HEK293 (cell line): ENCODE measurements at regions not wholly inside any gene's neighbourhood (a gene's known extent, or its start where the extent isn't known, plus 50 kb on each side); places are given as distances from the start of the nearest gene placed in this dataset.

ENCODE experiments used
- CTCF ChIA-PET: fragments of 350-600 bp; formaldehyde crosslinking; extraction: SDS; loops from one replicate; lab custom pipeline; 2021; ENCODE audit warnings: antibody characterized with exemption; lab: Yijun Ruan, JAX
- POLR2A ChIA-PET: fragments of 300-600 bp; formaldehyde crosslinking; extraction: SDS; loops from one replicate; lab custom pipeline; 2020; ENCODE audit warnings: antibody characterized with exemption, inconsistent platforms; lab: Yijun Ruan, JAX
- H3K27ac ChIP-seq: fragments of 200-500 bp; sonication (Bioruptor generic); 2 replicates; pipeline ENCODE4 v1.5.1; 2014; ENCODE audit warnings: low read depth, low read length, control low read depth, inconsistent platforms; ENCODE audit errors: extremely low read depth
- H3K36me3 ChIP-seq, 2 experiments: fragments of 200-500 bp in 1 of 2; sonication (Bioruptor generic) in 1 of 2; 1 replicate in 1 of 2; 2 replicates in 1 of 2; pipeline ENCODE4 v1.5.1; 2014 to 2017; ENCODE audit warnings: inconsistent platforms in 2 of 2, low read length in 2 of 2; ENCODE audit not compliant: control insufficient read depth in 2 of 2, insufficient read depth in 1 of 2
- H3K4me1 ChIP-seq: fragments of 200-500 bp; sonication (Bioruptor generic); 2 replicates; pipeline ENCODE4 v1.5.1; 2014; ENCODE audit warnings: mild to moderate bottlenecking, low read length, inconsistent platforms; ENCODE audit not compliant: control insufficient read depth, insufficient read depth
- H3K4me3 ChIP-seq: 2 replicates; pipeline ENCODE4 v1.5.1; 2011; ENCODE audit warnings: low read depth, mild to moderate bottlenecking, control low read depth, low read length, moderate library complexity
- H3K9me3 ChIP-seq: fragments of 200-500 bp; sonication (Bioruptor generic); 2 replicates; pipeline ENCODE4 v1.5.1; 2014; ENCODE audit warnings: low read depth, low read length, inconsistent platforms; ENCODE audit not compliant: control insufficient read depth, insufficient read depth
- HOXA7 ChIP-seq: sonication (generic); formaldehyde crosslinking; IDR thresholded peaks from 2 replicates; pipeline ENCODE4 v1.8.1; 2022; ENCODE audit warnings: missing genetic modification reagents, borderline replicate concordance
- KLF1 ChIP-seq: fragments of 450-650 bp; formaldehyde crosslinking; IDR thresholded peaks from 2 replicates; pipeline ENCODE4 v1.5.1; 2016; ENCODE audit warnings: missing biosample characterization, missing genetic modification characterization
- OSR2 ChIP-seq: fragments of 450-650 bp; formaldehyde crosslinking; IDR thresholded peaks from 2 replicates; pipeline ENCODE4 v1.5.1; 2016; ENCODE audit warnings: missing biosample characterization, missing genetic modification characterization
- RBAK ChIP-seq: fragments of 450-650 bp; formaldehyde crosslinking; IDR thresholded peaks from 2 replicates; pipeline ENCODE4 v1.5.1; 2016; ENCODE audit warnings: missing biosample characterization, missing genetic modification characterization
- YY2 ChIP-seq: fragments of 450-650 bp; formaldehyde crosslinking; IDR thresholded peaks from 2 replicates; pipeline ENCODE4 v1.5.1; 2016; ENCODE audit warnings: missing biosample characterization, missing genetic modification characterization
- ZBTB8A ChIP-seq: fragments of 450-650 bp; formaldehyde crosslinking; IDR thresholded peaks from 2 replicates; pipeline ENCODE4 v1.5.1; 2016; ENCODE audit warnings: missing biosample characterization, missing genetic modification characterization
- ZNF121 ChIP-seq: fragments of 450-650 bp; formaldehyde crosslinking; IDR thresholded peaks from 2 replicates; pipeline ENCODE4 v1.5.1; 2016; ENCODE audit warnings: missing biosample characterization, missing genetic modification characterization
- ZNF175 ChIP-seq: fragments of 450-650 bp; formaldehyde crosslinking; IDR thresholded peaks from 2 replicates; pipeline ENCODE4 v1.5.1; 2016; ENCODE audit warnings: missing biosample characterization, missing genetic modification characterization
- ZNF391 ChIP-seq: fragments of 450-650 bp; formaldehyde crosslinking; IDR thresholded peaks from 2 replicates; pipeline ENCODE4 v1.5.1; 2016; ENCODE audit warnings: low read depth, missing biosample characterization, missing genetic modification characterization, borderline replicate concordance
- ZNF473 ChIP-seq: fragments of 450-650 bp; formaldehyde crosslinking; IDR thresholded peaks from 2 replicates; pipeline ENCODE4 v1.5.1; 2017; ENCODE audit warnings: missing biosample characterization, missing genetic modification characterization
- ZNF514 ChIP-seq: fragments of 450-650 bp; formaldehyde crosslinking; IDR thresholded peaks from 2 replicates; pipeline ENCODE4 v1.5.1; 2016; ENCODE audit warnings: missing biosample characterization, missing genetic modification characterization
- ZNF544 ChIP-seq: fragments of 450-650 bp; formaldehyde crosslinking; IDR thresholded peaks from 2 replicates; pipeline ENCODE4 v1.5.0; 2017; ENCODE audit warnings: missing biosample characterization, missing genetic modification characterization
- ZNF561 ChIP-seq: fragments of 450-650 bp; IDR thresholded peaks from 2 replicates; pipeline ENCODE4 v1.5.1; 2018; ENCODE audit warnings: missing biosample characterization, missing genetic modification characterization, borderline replicate concordance
- ZNF677 ChIP-seq: fragments of 450-650 bp; IDR thresholded peaks from 2 replicates; pipeline ENCODE4 v1.5.0; 2018; ENCODE audit warnings: missing biosample characterization, mild to moderate bottlenecking, missing genetic modification characterization, moderate library complexity
- ZNF837 ChIP-seq: fragments of 450-650 bp; formaldehyde crosslinking; IDR thresholded peaks from 2 replicates; pipeline ENCODE4 v1.5.1; 2016; ENCODE audit warnings: missing biosample characterization, missing genetic modification characterization
- ZSCAN16 ChIP-seq: fragments of 450-650 bp; formaldehyde crosslinking; IDR thresholded peaks from 2 replicates; pipeline ENCODE4 v1.5.1; 2016; ENCODE audit warnings: missing biosample characterization, missing genetic modification characterization
- ZSCAN30 ChIP-seq: fragments of 450-650 bp; IDR thresholded peaks from 2 replicates; pipeline ENCODE4 v1.5.1; 2018; ENCODE audit warnings: missing biosample characterization, mild to moderate bottlenecking, missing genetic modification characterization, moderate library complexity
- ZXDB ChIP-seq: fragments of 450-650 bp; formaldehyde crosslinking; IDR thresholded peaks from 2 replicates; pipeline ENCODE4 v1.5.1; 2016; ENCODE audit warnings: missing biosample characterization, missing genetic modification characterization
- TF ChIP-seq, protein P1 (sequence below): IDR thresholded peaks from 2 replicates; pipeline ENCODE4 v1.6.1; 2011; ENCODE audit warnings: mild to moderate bottlenecking, low read depth, low read length, borderline replicate concordance
- TF ChIP-seq, protein P2 (sequence below): fragments of 450-650 bp; formaldehyde crosslinking; IDR thresholded peaks from 2 replicates; pipeline ENCODE4 v1.5.1; 2017; ENCODE audit warnings: missing biosample characterization, missing genetic modification characterization
- TF ChIP-seq, protein P3 (sequence below): fragments of 450-650 bp; formaldehyde crosslinking; IDR thresholded peaks from 2 replicates; pipeline ENCODE4 v1.5.1; 2016; ENCODE audit warnings: missing biosample characterization, missing genetic modification characterization
- TF ChIP-seq, protein P4 (sequence below): fragments of 450-650 bp; formaldehyde crosslinking; IDR thresholded peaks from 2 replicates; pipeline ENCODE4 v1.5.1; 2016; ENCODE audit warnings: missing biosample characterization, missing genetic modification characterization, low read depth
- TF ChIP-seq, protein P5 (sequence below): fragments of 450-650 bp; formaldehyde crosslinking; IDR thresholded peaks from 2 replicates; pipeline ENCODE4; 2016; ENCODE audit warnings: missing biosample characterization, missing genetic modification characterization
- TF ChIP-seq, protein P6 (sequence below): fragments of 450-650 bp; formaldehyde crosslinking; IDR thresholded peaks from 2 replicates; pipeline ENCODE4 v1.5.1; 2017; ENCODE audit warnings: missing biosample characterization, missing genetic modification characterization
- TF ChIP-seq, protein P7 (sequence below): fragments of 450-650 bp; formaldehyde crosslinking; IDR thresholded peaks from 2 replicates; pipeline ENCODE4 v1.5.1; 2016; ENCODE audit warnings: missing biosample characterization, missing genetic modification characterization
- TF ChIP-seq, protein P8 (sequence below): fragments of 450-650 bp; formaldehyde crosslinking; IDR thresholded peaks from 2 replicates; pipeline ENCODE4 v1.5.1; 2016; ENCODE audit warnings: missing biosample characterization, missing genetic modification characterization

DNA sequence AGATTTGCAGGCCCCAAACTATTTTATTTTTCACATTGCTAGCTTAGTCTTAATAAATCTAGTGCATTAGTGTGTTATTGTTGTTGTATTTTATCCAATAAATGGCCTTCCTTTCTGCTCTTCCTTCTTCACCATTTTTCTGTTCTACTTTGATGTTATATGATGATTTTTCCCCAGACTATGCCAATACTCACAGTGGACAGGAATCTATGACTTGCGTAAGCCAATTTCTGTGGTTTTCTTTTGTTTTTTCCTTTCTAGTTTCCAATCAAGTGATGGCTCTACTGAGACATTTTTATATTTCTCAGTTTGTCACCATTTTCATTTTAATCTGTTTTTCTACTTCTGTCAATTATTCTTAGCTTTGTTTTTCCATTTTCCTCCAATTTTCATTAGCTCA is 106.8 kb upstream of the FBXL7 start:
- Histone ChIP-seq H3K9me3 (no peaks in the 10 kb centered on the region), H3K27ac (no peak overlapping the region), H3K36me3 (no peaks in the 10 kb centered on the region), H3K4me3 (no peak overlapping the region), H3K4me1 (no peaks in the 10 kb centered on the region)
- POLR2A ChIA-PET: no interaction called here
- TF ChIP-seq ZNF121 (tag by site-specific recombination): no peak
- no peak for TF ChIP-seq ZBTB8A (tag by site-specific recombination)
- TF ChIP-seq ZNF677: no peak
- TF ChIP-seq, protein P1, sequence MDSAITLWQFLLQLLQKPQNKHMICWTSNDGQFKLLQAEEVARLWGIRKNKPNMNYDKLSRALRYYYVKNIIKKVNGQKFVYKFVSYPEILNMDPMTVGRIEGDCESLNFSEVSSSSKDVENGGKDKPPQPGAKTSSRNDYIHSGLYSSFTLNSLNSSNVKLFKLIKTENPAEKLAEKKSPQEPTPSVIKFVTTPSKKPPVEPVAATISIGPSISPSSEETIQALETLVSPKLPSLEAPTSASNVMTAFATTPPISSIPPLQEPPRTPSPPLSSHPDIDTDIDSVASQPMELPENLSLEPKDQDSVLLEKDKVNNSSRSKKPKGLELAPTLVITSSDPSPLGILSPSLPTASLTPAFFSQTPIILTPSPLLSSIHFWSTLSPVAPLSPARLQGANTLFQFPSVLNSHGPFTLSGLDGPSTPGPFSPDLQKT: no peak
- no peak for TF ChIP-seq HOXA7 (CRISPR knock-in tag)
- TF ChIP-seq, protein P2, sequence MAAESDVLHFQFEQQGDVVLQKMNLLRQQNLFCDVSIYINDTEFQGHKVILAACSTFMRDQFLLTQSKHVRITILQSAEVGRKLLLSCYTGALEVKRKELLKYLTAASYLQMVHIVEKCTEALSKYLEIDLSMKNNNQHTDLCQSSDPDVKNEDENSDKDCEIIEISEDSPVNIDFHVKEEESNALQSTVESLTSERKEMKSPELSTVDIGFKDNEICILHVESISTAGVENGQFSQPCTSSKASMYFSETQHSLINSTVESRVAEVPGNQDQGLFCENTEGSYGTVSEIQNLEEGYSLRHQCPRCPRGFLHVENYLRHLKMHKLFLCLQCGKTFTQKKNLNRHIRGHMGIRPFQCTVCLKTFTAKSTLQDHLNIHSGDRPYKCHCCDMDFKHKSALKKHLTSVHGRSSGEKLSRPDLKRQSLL (tag by site-specific recombination): no peak
- TF ChIP-seq ZSCAN16 (tag by site-specific recombination): no peak
- TF ChIP-seq, protein P3, sequence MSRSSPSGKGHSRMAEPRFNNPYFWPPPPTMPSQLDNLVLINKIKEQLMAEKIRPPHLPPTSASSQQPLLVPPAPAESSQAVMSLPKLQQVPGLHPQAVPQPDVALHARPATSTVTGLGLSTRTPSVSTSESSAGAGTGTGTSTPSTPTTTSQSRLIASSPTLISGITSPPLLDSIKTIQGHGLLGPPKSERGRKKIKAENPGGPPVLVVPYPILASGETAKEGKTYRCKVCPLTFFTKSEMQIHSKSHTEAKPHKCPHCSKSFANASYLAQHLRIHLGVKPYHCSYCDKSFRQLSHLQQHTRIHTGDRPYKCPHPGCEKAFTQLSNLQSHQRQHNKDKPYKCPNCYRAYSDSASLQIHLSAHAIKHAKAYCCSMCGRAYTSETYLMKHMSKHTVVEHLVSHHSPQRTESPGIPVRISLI (tag by site-specific recombination): no peak
- no peak for TF ChIP-seq YY2 (tag by site-specific recombination)
- no peak for TF ChIP-seq RBAK (tag by site-specific recombination)
- TF ChIP-seq OSR2 (tag by site-specific recombination): no peak
- TF ChIP-seq, protein P4, sequence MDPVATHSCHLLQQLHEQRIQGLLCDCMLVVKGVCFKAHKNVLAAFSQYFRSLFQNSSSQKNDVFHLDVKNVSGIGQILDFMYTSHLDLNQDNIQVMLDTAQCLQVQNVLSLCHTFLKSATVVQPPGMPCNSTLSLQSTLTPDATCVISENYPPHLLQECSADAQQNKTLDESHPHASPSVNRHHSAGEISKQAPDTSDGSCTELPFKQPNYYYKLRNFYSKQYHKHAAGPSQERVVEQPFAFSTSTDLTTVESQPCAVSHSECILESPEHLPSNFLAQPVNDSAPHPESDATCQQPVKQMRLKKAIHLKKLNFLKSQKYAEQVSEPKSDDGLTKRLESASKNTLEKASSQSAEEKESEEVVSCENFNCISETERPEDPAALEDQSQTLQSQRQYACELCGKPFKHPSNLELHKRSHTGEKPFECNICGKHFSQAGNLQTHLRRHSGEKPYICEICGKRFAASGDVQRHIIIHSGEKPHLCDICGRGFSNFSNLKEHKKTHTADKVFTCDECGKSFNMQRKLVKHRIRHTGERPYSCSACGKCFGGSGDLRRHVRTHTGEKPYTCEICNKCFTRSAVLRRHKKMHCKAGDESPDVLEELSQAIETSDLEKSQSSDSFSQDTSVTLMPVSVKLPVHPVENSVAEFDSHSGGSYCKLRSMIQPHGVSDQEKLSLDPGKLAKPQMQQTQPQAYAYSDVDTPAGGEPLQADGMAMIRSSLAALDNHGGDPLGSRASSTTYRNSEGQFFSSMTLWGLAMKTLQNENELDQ: no peak
- TF ChIP-seq ZNF561 (tag by site-specific recombination): no peak
- no peak for TF ChIP-seq KLF1 (tag by site-specific recombination)
- TF ChIP-seq ZNF175: no peak
- CTCF ChIA-PET: no interaction called here

DNA sequence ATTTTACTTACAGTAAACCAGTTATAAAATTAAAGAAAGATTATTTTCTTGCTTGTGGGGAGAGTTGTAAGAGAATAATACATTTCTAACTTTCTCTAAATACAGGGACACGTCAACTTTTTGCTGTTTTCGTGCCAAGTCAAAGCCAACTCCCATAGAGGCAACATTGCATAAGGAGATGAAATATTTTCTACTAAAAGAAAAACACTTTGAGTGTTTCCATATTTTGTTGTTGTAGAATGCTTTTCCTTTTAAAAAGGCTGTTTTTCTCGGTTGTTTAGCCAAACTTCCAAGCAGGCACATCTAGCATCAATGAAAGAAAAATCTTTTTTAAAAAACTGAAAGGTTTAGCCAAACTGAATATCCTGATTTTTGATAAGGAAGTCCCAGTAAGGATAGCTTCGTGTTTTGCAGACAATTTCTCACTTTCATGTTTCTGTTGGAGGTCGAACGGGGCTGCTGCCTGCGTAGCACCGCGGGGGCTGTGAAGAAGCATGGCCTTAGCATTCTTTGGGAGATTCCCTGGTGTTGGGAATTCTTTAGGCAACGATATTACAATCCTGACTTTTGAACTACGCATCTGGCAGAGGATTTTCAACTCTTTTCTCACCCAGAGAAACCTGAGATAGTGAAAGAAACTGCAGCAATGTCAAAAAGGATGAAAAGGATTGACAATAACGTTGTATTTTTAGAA is 108.1 kb upstream of the FBXL7 start:
- ChIA-PET CTCF (no interaction called here), POLR2A (no interaction called here)
- Histone ChIP-seq H3K9me3 (no peaks in the 10 kb centered on the region), H3K27ac (no peak overlapping the region), H3K4me3 (no peak overlapping the region), H3K4me1 (no peaks in the 10 kb centered on the region), H3K36me3 (no peaks in the 10 kb centered on the region)
- TF ChIP-seq, protein P5, sequence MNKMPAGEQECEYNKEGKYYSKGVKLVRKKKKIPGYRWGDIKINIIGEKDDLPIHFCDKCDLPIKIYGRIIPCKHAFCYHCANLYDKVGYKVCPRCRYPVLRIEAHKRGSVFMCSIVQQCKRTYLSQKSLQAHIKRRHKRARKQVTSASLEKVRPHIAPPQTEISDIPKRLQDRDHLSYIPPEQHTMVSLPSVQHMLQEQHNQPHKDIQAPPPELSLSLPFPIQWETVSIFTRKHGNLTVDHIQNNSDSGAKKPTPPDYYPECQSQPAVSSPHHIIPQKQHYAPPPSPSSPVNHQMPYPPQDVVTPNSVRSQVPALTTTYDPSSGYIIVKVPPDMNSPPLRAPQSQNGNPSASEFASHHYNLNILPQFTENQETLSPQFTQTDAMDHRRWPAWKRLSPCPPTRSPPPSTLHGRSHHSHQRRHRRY (tag by site-specific recombination): no peak
- TF ChIP-seq ZNF837 (tag by site-specific recombination) (no peak), ZXDB (tag by site-specific recombination) (no peak), ZNF473 (tag by site-specific recombination) (no peak), ZNF514 (tag by site-specific recombination) (no peak), ZSCAN30 (tag by site-specific recombination) (no peak), ZNF391 (tag by site-specific recombination) (no peak), ZNF544 (tag by site-specific recombination) (no peak)
- TF ChIP-seq, protein P6, sequence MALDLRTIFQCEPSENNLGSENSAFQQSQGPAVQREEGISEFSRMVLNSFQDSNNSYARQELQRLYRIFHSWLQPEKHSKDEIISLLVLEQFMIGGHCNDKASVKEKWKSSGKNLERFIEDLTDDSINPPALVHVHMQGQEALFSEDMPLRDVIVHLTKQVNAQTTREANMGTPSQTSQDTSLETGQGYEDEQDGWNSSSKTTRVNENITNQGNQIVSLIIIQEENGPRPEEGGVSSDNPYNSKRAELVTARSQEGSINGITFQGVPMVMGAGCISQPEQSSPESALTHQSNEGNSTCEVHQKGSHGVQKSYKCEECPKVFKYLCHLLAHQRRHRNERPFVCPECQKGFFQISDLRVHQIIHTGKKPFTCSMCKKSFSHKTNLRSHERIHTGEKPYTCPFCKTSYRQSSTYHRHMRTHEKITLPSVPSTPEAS (tag by site-specific recombination): no peak
- TF ChIP-seq, protein P7, sequence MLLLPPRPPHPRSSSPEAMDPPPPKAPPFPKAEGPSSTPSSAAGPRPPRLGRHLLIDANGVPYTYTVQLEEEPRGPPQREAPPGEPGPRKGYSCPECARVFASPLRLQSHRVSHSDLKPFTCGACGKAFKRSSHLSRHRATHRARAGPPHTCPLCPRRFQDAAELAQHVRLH (tag by site-specific recombination): no peak
- TF ChIP-seq, protein P8, sequence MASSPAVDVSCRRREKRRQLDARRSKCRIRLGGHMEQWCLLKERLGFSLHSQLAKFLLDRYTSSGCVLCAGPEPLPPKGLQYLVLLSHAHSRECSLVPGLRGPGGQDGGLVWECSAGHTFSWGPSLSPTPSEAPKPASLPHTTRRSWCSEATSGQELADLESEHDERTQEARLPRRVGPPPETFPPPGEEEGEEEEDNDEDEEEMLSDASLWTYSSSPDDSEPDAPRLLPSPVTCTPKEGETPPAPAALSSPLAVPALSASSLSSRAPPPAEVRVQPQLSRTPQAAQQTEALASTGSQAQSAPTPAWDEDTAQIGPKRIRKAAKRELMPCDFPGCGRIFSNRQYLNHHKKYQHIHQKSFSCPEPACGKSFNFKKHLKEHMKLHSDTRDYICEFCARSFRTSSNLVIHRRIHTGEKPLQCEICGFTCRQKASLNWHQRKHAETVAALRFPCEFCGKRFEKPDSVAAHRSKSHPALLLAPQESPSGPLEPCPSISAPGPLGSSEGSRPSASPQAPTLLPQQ (tag by site-specific recombination): no peak
